HG03457 (cell line): ENCODE measurements at regions not wholly inside any gene's neighbourhood (a gene's known extent, or its start where the extent isn't known, plus 50 kb on each side); places are given as distances from the start of the nearest gene placed in this dataset.
"Not testable (repeated sequence)": the region's sequence is repeated elsewhere in the genome, so short reads cannot be mapped to it uniquely, and the experiment has no call there.

ENCODE experiments used
- ATAC-seq: cut with Tn5 transposase; IDR thresholded peaks from one replicate; pipeline ENCODE4 v1.9.1; 2021; ENCODE audit warnings: moderate number of reproducible peaks; ENCODE audit not compliant: unreplicated experiment

- no peak for ATAC-seq
Measured at GRCh38 chr14:53620317-53620716, 336.3 kb downstream of the BMP4 start.

DNA sequence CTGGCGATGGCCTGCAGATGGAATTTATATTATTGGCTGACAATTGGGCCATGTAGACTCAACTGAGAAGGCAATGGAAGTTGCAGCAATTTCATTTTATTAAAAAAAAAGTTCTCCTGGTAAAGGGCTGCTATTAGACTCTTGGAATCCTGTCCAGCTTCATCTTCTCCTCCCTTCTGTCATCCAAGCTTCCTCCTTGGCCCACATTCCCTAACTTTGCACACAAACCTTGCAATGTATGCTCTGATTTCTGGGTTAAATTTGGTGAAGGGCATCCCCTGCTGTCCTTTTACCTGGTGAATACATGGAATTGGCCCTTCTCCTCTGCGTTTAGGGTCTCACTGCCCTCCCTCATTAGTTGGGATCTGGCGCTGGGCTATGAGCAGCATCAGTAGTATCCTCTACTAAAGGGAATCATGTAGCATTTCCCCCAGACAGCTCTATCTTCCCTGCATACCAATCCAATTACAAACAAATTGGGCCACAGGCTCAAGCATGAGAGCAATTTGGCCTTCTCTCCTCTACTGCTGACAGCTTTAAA, 336.9 kb downstream of the BMP4 start:
- no peak for ATAC-seq

DNA sequence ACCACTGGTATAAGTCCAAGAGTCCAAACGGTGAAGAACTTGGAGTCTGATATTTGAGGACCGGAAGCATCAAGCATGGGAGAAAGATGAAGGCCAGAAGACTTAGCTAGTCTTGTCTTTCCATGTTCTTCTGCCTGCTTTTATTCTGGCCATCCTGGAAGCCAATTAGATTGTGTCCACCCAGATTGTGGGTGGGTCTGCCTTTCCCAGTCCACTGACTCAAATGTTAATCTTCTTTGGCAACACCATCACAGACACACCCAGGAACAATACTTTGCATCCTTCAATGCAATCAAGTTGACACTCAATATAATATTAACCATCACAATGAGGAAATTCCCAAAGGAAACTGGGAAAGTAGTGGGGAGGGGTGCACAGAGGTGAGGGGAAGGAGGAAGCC, 340.1 kb downstream of the BMP4 start:
- not testable (repeated sequence) for ATAC-seq

DNA sequence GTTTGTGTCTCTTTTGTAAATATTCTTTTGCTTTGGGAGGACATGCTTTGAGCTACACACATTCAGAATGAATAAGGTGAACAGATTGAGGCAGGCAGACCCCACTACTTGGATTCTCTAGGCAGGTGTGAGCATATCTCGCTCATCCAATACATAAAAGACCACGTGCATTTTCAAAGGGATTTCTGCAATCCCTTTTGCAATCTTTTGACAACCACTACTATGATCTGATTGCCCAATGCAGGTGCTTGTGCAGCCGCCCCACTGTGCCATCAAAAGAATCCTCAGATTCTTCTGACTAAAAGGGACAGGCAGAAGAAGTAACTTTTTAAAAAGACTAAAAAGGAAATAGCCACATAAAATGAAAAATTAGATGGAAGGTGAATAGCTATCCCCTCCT, 341.4 kb downstream of the BMP4 start:
- no peak for ATAC-seq

GRCh38 chr14:53613404-53614253, 343.0 kb downstream of the BMP4 start:
- ATAC-seq, result peak; percentile 92

- no peak for ATAC-seq
Measured at GRCh38 chr14:53610947-53611346, 345.7 kb downstream of the BMP4 start.

DNA sequence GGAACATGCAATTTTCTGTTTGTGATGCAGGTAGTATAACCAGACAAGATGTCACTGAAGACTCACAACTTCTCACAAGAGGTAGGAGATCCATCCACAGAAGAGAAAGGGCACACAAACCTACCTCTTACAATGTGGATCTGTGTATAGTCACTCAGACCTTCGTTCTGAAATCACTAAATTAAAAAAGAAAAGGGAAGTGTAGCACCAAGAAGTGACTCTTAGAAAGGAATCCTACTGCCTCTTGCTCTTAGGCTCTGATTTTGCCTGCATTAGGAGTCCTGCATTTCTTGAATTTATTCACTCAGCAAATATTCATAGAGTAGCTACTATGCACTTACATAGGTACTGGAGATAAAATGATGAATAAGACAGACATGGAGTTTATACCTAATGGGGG, 347.6 kb downstream of the BMP4 start:
- ATAC-seq, result no peak

DNA sequence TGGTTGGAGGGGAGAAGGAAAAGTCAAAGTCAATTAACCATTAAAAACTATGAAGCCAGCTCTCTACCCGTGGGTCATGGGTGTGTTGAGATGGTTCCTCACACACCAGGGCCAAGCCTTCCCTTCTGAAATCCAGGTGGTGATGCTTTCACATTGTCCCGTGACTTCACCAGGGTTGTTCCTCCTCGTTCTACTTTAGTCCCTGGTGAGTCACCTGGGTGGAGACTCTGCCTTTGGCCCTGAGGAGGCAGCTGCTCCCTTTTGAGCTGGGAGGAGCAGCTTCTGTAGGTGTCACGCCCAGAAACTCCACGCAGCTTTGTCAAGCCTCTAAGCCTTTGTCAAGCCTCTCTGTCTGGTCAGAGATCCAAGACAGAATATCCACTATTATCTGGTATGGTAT, 348.3 kb downstream of the BMP4 start:
- peak; percentile 36 for ATAC-seq

DNA sequence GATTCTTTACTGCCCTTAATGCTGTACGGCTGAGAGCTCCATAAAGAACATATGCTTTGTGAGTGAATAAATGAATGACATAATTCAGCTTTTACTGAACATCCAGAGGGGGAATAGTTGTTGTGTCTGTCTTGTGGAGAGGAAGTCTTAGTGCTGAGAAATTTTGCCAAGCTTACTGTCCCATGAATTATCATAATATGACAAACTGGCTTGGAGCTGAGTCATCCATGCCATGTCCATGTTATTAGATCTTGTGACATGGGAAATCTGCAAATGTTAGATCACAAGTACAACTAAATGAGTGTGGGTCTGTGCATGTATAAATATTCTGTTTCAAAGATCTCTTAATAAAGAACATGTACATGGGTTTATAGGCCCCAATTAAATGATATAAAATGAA, 350.4 kb downstream of the BMP4 start:
- ATAC-seq, result no peak

DNA sequence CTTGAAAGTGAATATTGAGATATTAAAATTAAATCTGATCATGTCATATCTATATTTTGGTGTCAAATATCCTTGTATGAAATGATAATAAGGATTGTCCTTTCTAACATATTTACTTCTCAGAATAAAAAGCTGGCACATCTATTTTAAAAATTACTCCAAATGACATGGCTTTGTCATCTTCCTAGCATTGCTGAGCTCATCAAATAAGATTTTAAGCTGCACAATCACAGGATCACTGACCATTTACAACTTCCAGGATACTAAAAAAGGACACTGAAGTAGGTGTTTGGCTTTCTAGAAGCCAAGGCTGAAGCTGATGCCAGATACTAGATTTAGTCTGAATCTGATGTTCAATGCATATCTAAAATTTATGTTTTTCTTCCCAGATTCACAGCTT, 351.1 kb downstream of the BMP4 start:
- no peak for ATAC-seq

- no peak for ATAC-seq
Measured at GRCh38 chr14:53603994-53604393, 352.6 kb downstream of the BMP4 start.

- no peak for ATAC-seq
Measured at GRCh38 chr14:53601409-53601808, 355.2 kb downstream of the BMP4 start.

DNA sequence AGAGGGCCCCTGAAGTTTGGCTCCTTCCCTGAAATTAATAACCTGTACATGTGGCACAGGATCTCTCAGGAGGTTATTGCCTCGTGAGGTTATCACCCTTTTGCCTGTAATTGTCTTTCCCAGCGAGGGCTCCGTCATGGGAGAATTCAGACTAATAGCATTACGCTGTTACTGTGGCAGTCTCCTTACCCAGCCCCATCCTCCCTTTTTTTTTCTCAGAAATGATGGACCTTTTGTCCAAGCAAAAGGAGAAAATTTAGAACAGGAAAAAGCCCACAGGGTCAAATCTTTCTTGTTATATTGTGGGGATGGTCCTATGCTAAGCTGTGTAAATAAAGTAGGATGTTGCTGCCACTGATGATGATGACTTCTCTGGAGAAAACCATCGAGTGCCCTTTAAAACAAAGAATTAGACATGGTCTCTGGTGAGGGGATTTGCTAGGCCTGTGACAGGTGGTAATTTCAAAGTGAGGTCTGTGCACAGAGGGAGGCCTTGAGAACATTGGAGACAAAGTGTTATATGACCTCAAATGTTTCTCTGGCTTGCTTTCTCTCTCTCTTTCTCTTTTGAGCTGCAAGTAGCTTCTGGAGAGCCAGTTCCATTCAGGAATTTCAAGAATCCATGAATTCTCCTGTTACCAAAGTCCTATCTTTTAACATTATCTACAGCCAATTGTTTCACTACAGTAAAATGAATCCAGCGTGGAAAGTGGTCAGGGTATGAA, 357.2 kb downstream of the BMP4 start:
- ATAC-seq, result no peak

DNA sequence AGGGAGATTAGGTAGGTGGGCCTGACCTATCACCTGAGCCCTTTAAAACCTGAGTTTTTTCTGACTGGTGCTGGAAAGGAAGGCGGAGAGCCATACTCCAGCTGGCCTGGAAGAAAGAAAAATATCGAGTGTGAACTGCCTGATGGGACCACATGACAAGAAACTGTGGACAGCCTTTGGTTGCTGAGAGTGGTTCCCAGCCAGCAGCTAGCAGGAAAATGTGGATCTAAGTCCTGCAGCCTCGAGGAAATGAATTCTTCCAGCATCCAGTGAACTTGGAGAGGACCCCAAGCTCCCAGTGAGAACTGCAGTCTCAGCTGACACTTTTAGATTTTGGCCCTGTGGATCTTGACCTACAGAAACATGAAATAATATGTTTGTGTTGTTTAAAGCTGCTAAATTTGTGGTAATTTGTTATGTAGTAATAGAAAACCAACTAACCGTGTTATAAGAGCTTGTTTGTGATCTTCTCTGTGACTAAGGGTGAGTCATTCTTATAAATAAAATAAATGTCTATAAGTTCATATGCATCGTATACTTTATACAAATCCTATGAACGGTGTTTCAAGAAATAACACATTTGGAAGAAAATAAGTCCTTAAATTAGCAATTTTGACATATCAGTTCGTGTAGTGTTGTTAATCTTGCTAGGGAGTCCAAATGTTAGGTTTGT, 359.6 kb downstream of the BMP4 start:
- no peak for ATAC-seq

DNA sequence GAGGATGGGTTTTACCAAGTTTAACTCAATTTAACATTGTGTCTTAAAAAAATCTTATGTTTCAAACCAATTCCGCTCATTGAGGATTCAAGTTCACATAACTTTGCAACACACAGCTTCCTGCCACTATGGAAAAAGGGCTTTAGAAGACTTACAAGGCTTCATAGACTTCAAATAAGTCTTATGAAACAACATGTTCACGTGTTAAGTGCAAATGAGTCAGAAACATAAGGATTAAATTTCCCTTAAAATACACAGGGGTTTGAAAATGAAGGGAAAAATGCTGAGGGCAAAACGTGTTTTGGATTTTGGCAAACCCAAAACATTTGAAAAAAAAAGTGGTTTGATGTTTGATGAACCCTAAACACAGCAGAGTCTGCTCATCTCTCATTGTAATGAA, 364.8 kb downstream of the BMP4 start:
- no peak for ATAC-seq

DNA sequence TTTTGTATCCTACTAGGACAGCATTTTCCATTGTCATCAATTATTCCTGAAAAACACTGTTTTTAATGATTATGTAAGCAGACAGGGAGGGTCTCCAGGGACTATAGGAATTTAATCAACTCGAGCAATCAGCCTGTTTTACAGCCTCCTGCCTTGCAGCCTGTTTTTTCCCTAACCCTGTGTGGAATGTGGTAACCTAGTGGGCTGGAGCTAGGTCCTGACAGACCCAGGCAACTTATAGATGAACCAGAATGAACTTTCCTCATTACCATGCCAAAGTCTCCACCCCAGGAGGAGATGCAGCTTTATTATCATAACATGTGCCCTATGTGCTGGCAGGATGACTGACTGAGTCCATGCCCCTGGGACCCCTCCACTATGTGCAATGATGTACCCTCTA, 375.1 kb downstream of the BMP4 start:
- no peak for ATAC-seq

GRCh38 chr14:53571641-53572328, 384.8 kb downstream of the BMP4 start:
- ATAC-seq, result no peak

DNA sequence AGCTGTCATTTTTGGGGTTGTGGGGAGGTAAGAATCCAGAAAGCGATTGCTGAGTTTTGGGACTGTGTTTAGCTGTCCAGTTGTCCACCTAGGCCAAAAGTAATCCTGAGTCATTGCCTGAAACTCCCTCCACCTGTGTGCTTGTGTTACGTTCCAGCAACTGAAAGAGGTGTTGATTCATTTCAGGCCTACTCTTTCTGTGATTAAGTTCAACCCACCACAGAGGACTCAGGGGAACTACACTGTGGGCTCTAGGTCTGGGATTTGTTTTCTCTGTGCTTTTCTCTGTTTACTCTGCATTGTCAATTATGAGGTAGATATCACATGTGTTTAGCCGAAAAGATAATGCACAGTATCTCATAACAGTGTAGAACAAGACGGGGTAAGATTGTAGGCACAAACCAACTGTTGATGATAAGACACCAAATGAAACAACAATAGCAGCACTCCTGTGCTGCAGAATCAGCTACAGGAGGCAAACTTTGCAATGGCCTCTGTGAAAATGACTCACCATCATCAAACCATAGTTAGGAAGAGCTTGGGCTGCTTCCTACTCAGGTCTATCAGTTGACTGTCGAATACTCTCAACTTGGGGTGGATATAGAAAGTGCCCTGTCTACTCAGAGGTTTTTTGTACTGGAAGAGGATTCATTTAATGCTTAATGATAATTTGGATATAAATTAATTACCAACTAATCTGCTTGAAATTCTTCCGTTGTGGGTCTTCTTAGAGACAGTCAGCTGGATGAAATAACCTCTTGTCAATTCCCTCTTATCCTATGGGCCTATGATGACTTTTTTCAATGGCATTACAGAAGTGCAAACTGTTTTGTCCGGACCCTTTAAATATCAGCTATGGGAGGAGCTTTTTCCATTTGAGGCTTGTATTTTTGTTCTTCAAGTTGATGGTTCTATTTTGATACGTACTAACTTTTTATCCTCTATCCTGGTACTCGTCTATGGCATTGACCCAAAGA, 385.9 kb downstream of the BMP4 start:
- peak; percentile 96 for ATAC-seq

DNA sequence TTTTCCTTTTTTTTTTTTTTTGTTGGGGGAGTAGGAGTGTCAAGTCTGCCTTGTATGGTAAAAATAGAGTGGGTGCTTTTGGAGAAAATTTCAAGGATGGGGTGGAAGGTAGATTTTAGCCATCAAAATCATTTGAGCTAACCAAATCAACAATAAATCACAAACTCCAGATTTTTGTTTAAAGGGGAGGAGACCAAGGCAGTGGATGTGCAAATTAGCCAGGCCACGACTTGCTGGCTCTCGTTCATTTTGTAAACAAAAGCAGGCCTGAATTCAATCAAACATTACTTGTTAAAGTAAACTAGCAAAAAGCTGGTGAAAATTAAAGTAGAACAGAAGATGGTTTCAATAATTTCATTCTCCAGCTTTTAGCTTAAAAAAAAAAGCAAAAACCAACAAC, 387.2 kb downstream of the BMP4 start:
- ATAC-seq, result no peak
